ENCODE measurements at regions not wholly inside any gene's neighbourhood (a gene's known extent, or its start where the extent isn't known, plus 50 kb on each side); places are given as distances from the start of the nearest gene placed in this dataset.

DNA sequence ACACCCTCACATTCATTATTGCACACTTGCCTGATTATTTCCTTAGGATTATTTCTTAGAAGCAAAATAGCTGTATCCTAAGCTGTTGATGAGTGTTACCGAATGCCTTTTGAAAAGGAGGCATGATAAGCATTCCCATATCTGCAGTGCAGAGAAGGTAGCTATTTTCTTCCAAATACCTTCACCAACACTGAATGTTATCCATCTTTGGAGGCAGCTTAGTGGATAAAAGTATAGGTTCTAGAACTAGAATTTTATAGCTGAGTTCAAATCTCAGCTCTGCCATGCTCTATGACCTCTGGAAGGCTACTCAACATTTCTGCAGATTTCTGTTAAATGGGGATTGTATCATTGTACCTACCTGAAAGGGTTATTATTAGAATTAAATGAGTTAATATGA is 185.0 kb upstream of the CCDC150 start:
- ChIA-PET CTCF (interaction anchor here (0.7 to 2.4 kb wide), 9 partner anchors 9 to 377 kb away, joined by 3 to 21 read pairs (median 7); no protein-coding TSS in a partner anchor), RAD21 (ENCODE audit: low non-redundant PET in 1 of 2, low total read pairs in 2 of 2, uncharacterized antibody in 2 of 2, unreplicated experiment in 2 of 2) (no interaction called here), POLR2A (no interaction called here)
- ATAC-seq: no peak
- Histone ChIP-seq H4K20me1 (ENCODE audit: insufficient read depth) (no peaks in the 10 kb centered on the region), H3K4me2 (ENCODE audit: low read length) (no peak overlapping the region), H3K9ac (ENCODE audit: low read length) (no peak overlapping the region), H3K9me3 (ENCODE audit: control insufficient read depth in 1 of 2, insufficient read depth in 1 of 2, low read depth in 1 of 2, low read length in 2 of 2) (no peaks in the 10 kb centered on the region), H2AFZ (ENCODE audit: low read depth, low read length, poor library complexity, severe bottlenecking) (no peak overlapping the region), H3K27me3 (ENCODE audit: insufficient read depth, low read length) (no peaks in the 10 kb centered on the region), H3K4me1 (ENCODE audit: control insufficient read depth in 1 of 2, insufficient read depth in 2 of 2, low read length in 2 of 2) (no peaks in the 10 kb centered on the region), H3K36me3 (ENCODE audit: control insufficient read depth in 1 of 2, insufficient read depth in 2 of 2, low read length in 2 of 2) (no peaks in the 10 kb centered on the region), H3K4me3 (replicated peaks in 1 of 2; ENCODE audit: low read depth in 1 of 2, low read length in 2 of 2) (no peak overlapping the region), H3K27ac (ENCODE audit: low read depth, low read length) (no peak overlapping the region), H3K9me2 (ENCODE audit: insufficient read depth) (no peaks in the 10 kb centered on the region), H3K79me2 (ENCODE audit: insufficient read depth, low read length) (no peaks in the 10 kb centered on the region)
- no TSS peak for BruUV-seq (replicated peaks)
- intact Hi-C loops (cut with micrococcal nuclease): no loop called here
- TF ChIP-seq EZH2phosphoT487 (IDR thresholded peaks at IDR 0.05; ENCODE audit: borderline replicate concordance) (no peak), RAD21 (IDR thresholded peaks at IDR 0.05; ENCODE audit: low read depth) (no peak), TCF7L2 (IDR thresholded peaks at IDR 0.05; ENCODE audit: borderline replicate concordance, extremely low read depth, insufficient read depth, insufficient read length) (no peak), CEBPB (IDR thresholded peaks at IDR 0.05; ENCODE audit: low read depth) (no peak), CBX3 (IDR thresholded peaks at IDR 0.05; ENCODE audit: low read depth) (no peak), EGR1 (IDR thresholded peaks at IDR 0.05; ENCODE audit: low read depth) (no peak)
- TF ChIP-seq, protein P1, sequence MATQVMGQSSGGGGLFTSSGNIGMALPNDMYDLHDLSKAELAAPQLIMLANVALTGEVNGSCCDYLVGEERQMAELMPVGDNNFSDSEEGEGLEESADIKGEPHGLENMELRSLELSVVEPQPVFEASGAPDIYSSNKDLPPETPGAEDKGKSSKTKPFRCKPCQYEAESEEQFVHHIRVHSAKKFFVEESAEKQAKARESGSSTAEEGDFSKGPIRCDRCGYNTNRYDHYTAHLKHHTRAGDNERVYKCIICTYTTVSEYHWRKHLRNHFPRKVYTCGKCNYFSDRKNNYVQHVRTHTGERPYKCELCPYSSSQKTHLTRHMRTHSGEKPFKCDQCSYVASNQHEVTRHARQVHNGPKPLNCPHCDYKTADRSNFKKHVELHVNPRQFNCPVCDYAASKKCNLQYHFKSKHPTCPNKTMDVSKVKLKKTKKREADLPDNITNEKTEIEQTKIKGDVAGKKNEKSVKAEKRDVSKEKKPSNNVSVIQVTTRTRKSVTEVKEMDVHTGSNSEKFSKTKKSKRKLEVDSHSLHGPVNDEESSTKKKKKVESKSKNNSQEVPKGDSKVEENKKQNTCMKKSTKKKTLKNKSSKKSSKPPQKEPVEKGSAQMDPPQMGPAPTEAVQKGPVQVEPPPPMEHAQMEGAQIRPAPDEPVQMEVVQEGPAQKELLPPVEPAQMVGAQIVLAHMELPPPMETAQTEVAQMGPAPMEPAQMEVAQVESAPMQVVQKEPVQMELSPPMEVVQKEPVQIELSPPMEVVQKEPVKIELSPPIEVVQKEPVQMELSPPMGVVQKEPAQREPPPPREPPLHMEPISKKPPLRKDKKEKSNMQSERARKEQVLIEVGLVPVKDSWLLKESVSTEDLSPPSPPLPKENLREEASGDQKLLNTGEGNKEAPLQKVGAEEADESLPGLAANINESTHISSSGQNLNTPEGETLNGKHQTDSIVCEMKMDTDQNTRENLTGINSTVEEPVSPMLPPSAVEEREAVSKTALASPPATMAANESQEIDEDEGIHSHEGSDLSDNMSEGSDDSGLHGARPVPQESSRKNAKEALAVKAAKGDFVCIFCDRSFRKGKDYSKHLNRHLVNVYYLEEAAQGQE (IDR thresholded peaks at IDR 0.05; ENCODE audit: low read depth): no peak
- no peak for DNase-seq (ENCODE audit: low read depth, low spot score)

DNA sequence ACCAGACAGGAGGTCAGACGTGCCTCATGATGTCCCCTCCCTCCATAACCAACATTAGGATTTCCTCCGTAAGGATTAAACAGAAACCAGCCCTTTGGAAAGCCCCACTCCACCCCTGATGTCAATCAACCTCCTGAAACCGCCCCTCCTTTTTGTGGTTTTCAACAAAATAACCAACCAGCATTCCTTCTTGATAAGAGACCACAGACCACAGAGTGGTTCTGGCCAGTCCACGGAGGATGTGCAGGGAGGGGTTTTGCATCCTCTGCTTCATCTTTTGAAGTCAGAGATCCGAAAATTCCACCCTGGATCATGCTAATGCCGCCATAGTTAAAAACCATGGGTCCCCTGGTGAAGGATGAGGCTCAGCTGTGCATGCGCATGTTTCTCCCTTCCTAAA is 180.0 kb upstream of the CCDC150 start:
- Histone ChIP-seq H3K9me3 (ENCODE audit: control insufficient read depth in 1 of 2, insufficient read depth in 1 of 2, low read depth in 1 of 2, low read length in 2 of 2) (no peaks in the 10 kb centered on the region), H3K4me1 (ENCODE audit: control insufficient read depth in 1 of 2, insufficient read depth in 2 of 2, low read length in 2 of 2) (no peaks in the 10 kb centered on the region), H2AFZ (ENCODE audit: low read depth, low read length, poor library complexity, severe bottlenecking) (no peak overlapping the region), H4K20me1 (ENCODE audit: insufficient read depth) (no peaks in the 10 kb centered on the region), H3K4me2 (ENCODE audit: low read length) (no peak overlapping the region), H3K9me2 (ENCODE audit: insufficient read depth) (no peaks in the 10 kb centered on the region), H3K27me3 (ENCODE audit: insufficient read depth, low read length) (no peaks in the 10 kb centered on the region), H3K9ac (ENCODE audit: low read length) (no peak overlapping the region), H3K4me3 (replicated peaks in 1 of 2; ENCODE audit: low read depth in 1 of 2, low read length in 2 of 2) (no peak overlapping the region), H3K27ac (ENCODE audit: low read depth, low read length) (no peak overlapping the region), H3K36me3 (ENCODE audit: control insufficient read depth in 1 of 2, insufficient read depth in 2 of 2, low read length in 2 of 2) (no peaks in the 10 kb centered on the region), H3K79me2 (ENCODE audit: insufficient read depth, low read length) (no peaks in the 10 kb centered on the region)
- ChIA-PET POLR2A (no interaction called here), RAD21 (ENCODE audit: low non-redundant PET in 1 of 2, low total read pairs in 2 of 2, uncharacterized antibody in 2 of 2, unreplicated experiment in 2 of 2) (no interaction called here), CTCF (no interaction called here)
- BruUV-seq (replicated peaks): no TSS peak
- ATAC-seq (no peak), DNase-seq (ENCODE audit: low read depth, low spot score) (no peak)
- intact Hi-C loops (cut with micrococcal nuclease): no loop called here
- no peak for TF ChIP-seq POLR2AphosphoS5 (IDR thresholded peaks at IDR 0.05; ENCODE audit: low read depth, low read length)
- no peak for TF ChIP-seq TCF7L2 (IDR thresholded peaks at IDR 0.05; ENCODE audit: borderline replicate concordance, extremely low read depth, insufficient read depth, insufficient read length)
- TF ChIP-seq JUND (IDR thresholded peaks at IDR 0.05): no peak
- TF ChIP-seq, protein P2, sequence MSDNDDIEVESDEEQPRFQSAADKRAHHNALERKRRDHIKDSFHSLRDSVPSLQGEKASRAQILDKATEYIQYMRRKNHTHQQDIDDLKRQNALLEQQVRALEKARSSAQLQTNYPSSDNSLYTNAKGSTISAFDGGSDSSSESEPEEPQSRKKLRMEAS (IDR thresholded peaks at IDR 0.05): no peak
- TF ChIP-seq, protein P3, sequence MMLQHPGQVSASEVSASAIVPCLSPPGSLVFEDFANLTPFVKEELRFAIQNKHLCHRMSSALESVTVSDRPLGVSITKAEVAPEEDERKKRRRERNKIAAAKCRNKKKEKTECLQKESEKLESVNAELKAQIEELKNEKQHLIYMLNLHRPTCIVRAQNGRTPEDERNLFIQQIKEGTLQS (IDR thresholded peaks at IDR 0.05): no peak
- no peak for TF ChIP-seq SP1 (IDR thresholded peaks at IDR 0.05; ENCODE audit: low read depth)
- TF ChIP-seq YY1 (IDR thresholded peaks at IDR 0.05; ENCODE audit: extremely low read depth, insufficient replicate concordance, low read depth, low read length): no peak
- no peak for TF ChIP-seq CEBPB (IDR thresholded peaks at IDR 0.05; ENCODE audit: low read depth)
- TF ChIP-seq EZH2phosphoT487 (IDR thresholded peaks at IDR 0.05; ENCODE audit: borderline replicate concordance): no peak
- TF ChIP-seq POLR2A (IDR thresholded peaks at IDR 0.05; ENCODE audit: borderline replicate concordance, extremely low read depth, insufficient read depth, insufficient read length): no peak
- no peak for TF ChIP-seq RAD21 (IDR thresholded peaks at IDR 0.05; ENCODE audit: low read depth)
- no peak for TF ChIP-seq FOSL1 (IDR thresholded peaks at IDR 0.05; ENCODE audit: low read depth)
- TF ChIP-seq SRF (IDR thresholded peaks at IDR 0.05; ENCODE audit: low read depth): no peak
- no peak for TF ChIP-seq ELF1 (IDR thresholded peaks at IDR 0.05; ENCODE audit: borderline replicate concordance, low read depth)
- no peak for TF ChIP-seq CBX3 (IDR thresholded peaks at IDR 0.05; ENCODE audit: low read depth)
- TF ChIP-seq ZFX (IDR thresholded peaks at IDR 0.05): no peak

Measured in HCT116 (cell line).